ENCODE measurements at regions not wholly inside any gene's neighbourhood (a gene's known extent, or its start where the extent isn't known, plus 50 kb on each side); places are given as distances from the start of the nearest gene placed in this dataset.

DNA sequence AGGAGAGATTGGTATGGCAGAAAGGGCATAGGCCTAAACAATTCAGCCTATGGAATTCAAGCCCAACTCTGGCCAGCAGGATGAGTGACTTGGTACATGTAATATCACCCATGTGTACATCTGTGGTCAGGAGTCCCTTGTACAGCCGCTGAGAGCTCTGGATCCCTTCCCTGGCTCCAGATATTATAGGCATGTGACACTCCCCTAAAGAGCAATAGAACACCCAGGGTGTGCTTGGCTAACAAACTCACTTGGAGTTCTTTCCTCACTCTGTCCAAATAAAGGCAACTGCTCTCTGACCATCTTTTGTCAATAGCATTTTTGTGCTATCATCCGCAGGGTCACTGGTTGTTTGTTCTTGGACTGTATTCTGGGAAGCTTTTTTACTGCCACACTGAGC is 197.4 kb upstream of the NCKAP5 start:
- no peaks in the 10 kb centered on the region for H3K79me2 ChIP-seq (ENCODE audit: control insufficient read depth, insufficient read depth, low read length)
- CTCF ChIA-PET, result interaction anchor here (0.7 to 1.1 kb wide), 2 partner anchors 79 to 1408 kb away, joined by 3 to 4 read pairs; no protein-coding TSS in a partner anchor
- Mint-ChIP-seq H3K4me1 (no peaks in the 10 kb centered on the region), H3K9me3 (ENCODE audit: insufficient read depth) (no peaks in the 10 kb centered on the region), H3K27ac (no peak overlapping the region), H3K27me3 (no peaks in the 10 kb centered on the region), H3K4me3 (no peak overlapping the region)
- no peak overlapping the region for H2AFZ ChIP-seq (ENCODE audit: insufficient read depth, low read depth, low read length, poor library complexity, severe bottlenecking)
- no peak overlapping the region for H3K4me2 ChIP-seq (replicated peaks; ENCODE audit: low read depth, low read length, poor library complexity, severe bottlenecking)
- POLR2A ChIA-PET, result no interaction called here
- 100% methylated on average over 2 of the region's 2 CpGs for WGBS (ENCODE audit: insufficient coverage)
- H3K27ac ChIP-seq (ENCODE audit: low read length in 2 of 2), result no peak overlapping the region
- DNase-seq (no peak), ATAC-seq (ENCODE audit: low read depth) (no peak)
- no peak overlapping the region for H3K4me3 ChIP-seq (ENCODE audit: control extremely low read depth in 1 of 5, extremely low read depth in 1 of 5, insufficient read depth in 1 of 5, low read depth in 2 of 5, low read length in 4 of 5)
- H3K36me3 ChIP-seq (replicated peaks in 1 of 2; ENCODE audit: control extremely low read depth in 1 of 2, control insufficient read depth in 1 of 2, extremely low read depth in 1 of 2, insufficient read depth in 2 of 2, low read length in 1 of 2), result no peaks in the 10 kb centered on the region
- intact Hi-C loops (cut with micrococcal nuclease), result no loop called here
- H3K27me3 ChIP-seq (replicated peaks in 1 of 4; ENCODE audit: control extremely low read depth in 1 of 4, control insufficient read depth in 3 of 4, insufficient read depth in 4 of 4, low read length in 3 of 4), result peaks cover 0 to 2% (median 0%) of the 10 kb centered on the region in 4 experiments
- no peaks in the 10 kb centered on the region for H3K4me1 ChIP-seq (ENCODE audit: control insufficient read depth in 2 of 2, insufficient read depth in 2 of 2, low read length in 2 of 2)
- H4K20me1 ChIP-seq (ENCODE audit: control insufficient read depth, insufficient read depth, low read length, poor library complexity, severe bottlenecking), result no peaks in the 10 kb centered on the region
- no peak for TF ChIP-seq EZH2 (IDR thresholded peaks at IDR 0.05; ENCODE audit: borderline replicate concordance, insufficient read depth, low read depth, low read length, poor library complexity, severe bottlenecking)
- TF ChIP-seq, protein P1, sequence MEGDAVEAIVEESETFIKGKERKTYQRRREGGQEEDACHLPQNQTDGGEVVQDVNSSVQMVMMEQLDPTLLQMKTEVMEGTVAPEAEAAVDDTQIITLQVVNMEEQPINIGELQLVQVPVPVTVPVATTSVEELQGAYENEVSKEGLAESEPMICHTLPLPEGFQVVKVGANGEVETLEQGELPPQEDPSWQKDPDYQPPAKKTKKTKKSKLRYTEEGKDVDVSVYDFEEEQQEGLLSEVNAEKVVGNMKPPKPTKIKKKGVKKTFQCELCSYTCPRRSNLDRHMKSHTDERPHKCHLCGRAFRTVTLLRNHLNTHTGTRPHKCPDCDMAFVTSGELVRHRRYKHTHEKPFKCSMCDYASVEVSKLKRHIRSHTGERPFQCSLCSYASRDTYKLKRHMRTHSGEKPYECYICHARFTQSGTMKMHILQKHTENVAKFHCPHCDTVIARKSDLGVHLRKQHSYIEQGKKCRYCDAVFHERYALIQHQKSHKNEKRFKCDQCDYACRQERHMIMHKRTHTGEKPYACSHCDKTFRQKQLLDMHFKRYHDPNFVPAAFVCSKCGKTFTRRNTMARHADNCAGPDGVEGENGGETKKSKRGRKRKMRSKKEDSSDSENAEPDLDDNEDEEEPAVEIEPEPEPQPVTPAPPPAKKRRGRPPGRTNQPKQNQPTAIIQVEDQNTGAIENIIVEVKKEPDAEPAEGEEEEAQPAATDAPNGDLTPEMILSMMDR (IDR thresholded peaks at IDR 0.05), result no peak
- no peaks in the 10 kb centered on the region for H3K9me3 ChIP-seq (ENCODE audit: control extremely low read depth in 1 of 3, control insufficient read depth in 2 of 3, insufficient read depth in 1 of 3, low read length in 2 of 3)
- no peak overlapping the region for H3K9ac ChIP-seq (ENCODE audit: low read length)

DNA sequence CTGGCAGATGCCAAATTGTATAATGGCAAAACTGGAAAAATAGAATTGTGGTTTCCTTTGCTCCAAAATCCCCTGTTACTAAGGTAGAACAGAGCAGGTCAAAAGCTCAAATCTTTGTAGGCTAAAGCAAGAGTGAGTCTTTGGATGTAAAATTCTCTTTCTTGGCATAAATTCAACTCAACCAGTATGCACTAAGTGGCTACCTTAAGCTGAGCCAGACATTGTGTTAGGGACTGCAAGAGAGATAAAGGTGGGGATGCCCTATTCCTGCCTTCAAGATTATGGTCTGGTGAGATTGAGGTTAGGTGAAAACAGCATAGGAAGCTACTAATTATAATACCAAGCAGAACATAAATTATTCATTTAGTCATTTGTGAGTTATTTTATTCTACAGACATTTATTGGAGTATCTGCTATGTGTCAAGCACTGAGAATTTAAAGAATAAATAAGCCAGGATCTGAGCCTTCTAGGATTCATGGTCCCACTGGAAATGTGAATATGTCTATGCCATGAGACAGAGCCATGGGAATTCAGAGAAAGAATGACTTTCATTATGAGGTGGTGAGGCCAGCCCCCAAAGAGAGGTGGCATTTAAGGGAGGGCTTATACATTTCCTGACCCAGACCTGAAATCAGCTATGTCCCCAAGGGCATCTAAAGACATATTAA is 198.0 kb upstream of the NCKAP5 start:
- intact Hi-C loops (cut with micrococcal nuclease), result no loop called here

More for the DNA sequence above, 198.0 kb upstream of the NCKAP5 start:
- Histone ChIP-seq H3K27me3 (replicated peaks in 1 of 4; ENCODE audit: control extremely low read depth in 1 of 4, control insufficient read depth in 3 of 4, insufficient read depth in 4 of 4, low read length in 3 of 4) (peaks cover 0 to 2% (median 0%) of the 10 kb centered on the region in 4 experiments), H3K4me2 (replicated peaks; ENCODE audit: low read depth, low read length, poor library complexity, severe bottlenecking) (no peak overlapping the region), H3K27ac (ENCODE audit: low read length in 2 of 2) (no peak overlapping the region), H3K9me3 (ENCODE audit: control extremely low read depth in 1 of 3, control insufficient read depth in 2 of 3, insufficient read depth in 1 of 3, low read length in 2 of 3) (no peaks in the 10 kb centered on the region), H3K4me3 (ENCODE audit: control extremely low read depth in 1 of 5, extremely low read depth in 1 of 5, insufficient read depth in 1 of 5, low read depth in 2 of 5, low read length in 4 of 5) (no peak overlapping the region), H3K4me1 (ENCODE audit: control insufficient read depth in 2 of 2, insufficient read depth in 2 of 2, low read length in 2 of 2) (no peaks in the 10 kb centered on the region), H3K79me2 (ENCODE audit: control insufficient read depth, insufficient read depth, low read length) (no peaks in the 10 kb centered on the region), H4K20me1 (ENCODE audit: control insufficient read depth, insufficient read depth, low read length, poor library complexity, severe bottlenecking) (no peaks in the 10 kb centered on the region), H2AFZ (ENCODE audit: insufficient read depth, low read depth, low read length, poor library complexity, severe bottlenecking) (no peak overlapping the region), H3K9ac (ENCODE audit: low read length) (no peak overlapping the region), H3K36me3 (replicated peaks in 1 of 2; ENCODE audit: control extremely low read depth in 1 of 2, control insufficient read depth in 1 of 2, extremely low read depth in 1 of 2, insufficient read depth in 2 of 2, low read length in 1 of 2) (no peaks in the 10 kb centered on the region)
- H3K27ac Mint-ChIP-seq, result no peak overlapping the region
- H3K4me3 Mint-ChIP-seq, result no peak overlapping the region
- DNase-seq (no peak), ATAC-seq (ENCODE audit: low read depth) (no peak)
- H3K4me1 Mint-ChIP-seq, result no peaks in the 10 kb centered on the region
- H3K27me3 Mint-ChIP-seq, result no peaks in the 10 kb centered on the region
- no peaks in the 10 kb centered on the region for H3K9me3 Mint-ChIP-seq (ENCODE audit: insufficient read depth)
- TF ChIP-seq, protein P1 (IDR thresholded peaks at IDR 0.05), result no peak
- TF ChIP-seq EZH2 (IDR thresholded peaks at IDR 0.05; ENCODE audit: borderline replicate concordance, insufficient read depth, low read depth, low read length, poor library complexity, severe bottlenecking), result no peak
- ChIA-PET POLR2A (no interaction called here), CTCF (interaction anchor here (1.1 kb wide), 1 partner anchor 78 kb away, joined by 3 read pairs; no protein-coding TSS in a partner anchor)
